HEK293 (cell line): ENCODE measurements at regions not wholly inside any gene's neighbourhood (a gene's known extent, or its start where the extent isn't known, plus 50 kb on each side); places are given as distances from the start of the nearest gene placed in this dataset.

Experiments
- HOXA7 ChIP-seq: sonication (generic); formaldehyde crosslinking; IDR thresholded peaks from 2 replicates; pipeline ENCODE4 v1.8.1; 2022; ENCODE audit warnings: missing genetic modification reagents, borderline replicate concordance
- SETDB1 ChIP-seq: IDR thresholded peaks from one replicate; pipeline ENCODE4 v1.6.1; 2017; ENCODE audit warnings: mild to moderate bottlenecking, low read length, moderate library complexity, mixed read lengths; ENCODE audit not compliant: insufficient read length
- YY1 ChIP-seq: fragments of 450-650 bp; formaldehyde crosslinking; IDR thresholded peaks from 2 replicates; pipeline ENCODE4 v1.5.1; 2018; ENCODE audit warnings: missing biosample characterization, missing genetic modification characterization
- ZNF169 ChIP-seq: fragments of 450-650 bp; formaldehyde crosslinking; IDR thresholded peaks from 2 replicates; pipeline ENCODE4 v1.5.1; 2016; ENCODE audit warnings: missing biosample characterization, missing genetic modification characterization
- ZNF239 ChIP-seq: fragments of 450-650 bp; formaldehyde crosslinking; IDR thresholded peaks from 2 replicates; pipeline ENCODE4 v1.5.1; 2016; ENCODE audit warnings: missing biosample characterization, missing genetic modification characterization
- ZNF292 ChIP-seq: fragments of 450-650 bp; formaldehyde crosslinking; IDR thresholded peaks from 2 replicates; pipeline ENCODE4 v1.5.1; 2016; ENCODE audit warnings: low read depth, missing biosample characterization, missing genetic modification characterization, borderline replicate concordance
- TF ChIP-seq, protein P1 (sequence below): fragments of 450-650 bp; formaldehyde crosslinking; IDR thresholded peaks from 2 replicates; pipeline ENCODE4 v1.5.1; 2016; ENCODE audit warnings: missing biosample characterization, missing genetic modification characterization
- TF ChIP-seq, protein P2 (sequence below): fragments of 450-650 bp; formaldehyde crosslinking; IDR thresholded peaks from 2 replicates; pipeline ENCODE4 v1.5.1; 2016; ENCODE audit warnings: missing biosample characterization, missing genetic modification characterization
- TF ChIP-seq, protein P3 (sequence below): fragments of 450-650 bp; formaldehyde crosslinking; IDR thresholded peaks from 2 replicates; pipeline ENCODE4 v1.5.1; 2017; ENCODE audit warnings: missing biosample characterization, missing genetic modification characterization

DNA sequence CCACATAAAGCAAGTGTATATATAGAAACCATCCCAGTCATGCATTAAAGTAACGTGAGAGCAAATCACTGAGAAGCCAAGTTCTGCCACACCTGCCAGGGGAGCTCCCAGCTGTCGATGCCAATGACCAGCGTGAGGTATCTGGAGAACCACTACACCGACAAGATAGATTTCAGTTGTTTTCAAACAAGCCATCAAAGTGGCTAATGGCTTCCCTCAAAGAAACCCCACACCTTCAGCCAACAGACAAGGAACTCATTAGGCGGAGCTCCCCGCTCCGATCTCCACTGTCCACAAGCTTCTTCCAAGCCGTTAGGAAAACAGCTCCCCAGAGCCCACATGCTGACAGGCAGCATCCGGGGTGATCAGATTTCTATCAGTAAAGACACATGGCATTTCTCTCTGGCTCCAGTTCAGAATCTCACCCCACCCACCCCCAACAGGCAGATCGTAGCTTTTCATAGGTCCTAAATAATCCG lies 54.2 kb upstream of the SPATA12 start:
- TF ChIP-seq ZNF292 (tag by site-specific recombination) (no peak), YY1 (no peak), ZNF169 (no peak), HOXA7 (no peak), SETDB1 (no peak), ZNF239 (no peak)
- TF ChIP-seq, protein P1, sequence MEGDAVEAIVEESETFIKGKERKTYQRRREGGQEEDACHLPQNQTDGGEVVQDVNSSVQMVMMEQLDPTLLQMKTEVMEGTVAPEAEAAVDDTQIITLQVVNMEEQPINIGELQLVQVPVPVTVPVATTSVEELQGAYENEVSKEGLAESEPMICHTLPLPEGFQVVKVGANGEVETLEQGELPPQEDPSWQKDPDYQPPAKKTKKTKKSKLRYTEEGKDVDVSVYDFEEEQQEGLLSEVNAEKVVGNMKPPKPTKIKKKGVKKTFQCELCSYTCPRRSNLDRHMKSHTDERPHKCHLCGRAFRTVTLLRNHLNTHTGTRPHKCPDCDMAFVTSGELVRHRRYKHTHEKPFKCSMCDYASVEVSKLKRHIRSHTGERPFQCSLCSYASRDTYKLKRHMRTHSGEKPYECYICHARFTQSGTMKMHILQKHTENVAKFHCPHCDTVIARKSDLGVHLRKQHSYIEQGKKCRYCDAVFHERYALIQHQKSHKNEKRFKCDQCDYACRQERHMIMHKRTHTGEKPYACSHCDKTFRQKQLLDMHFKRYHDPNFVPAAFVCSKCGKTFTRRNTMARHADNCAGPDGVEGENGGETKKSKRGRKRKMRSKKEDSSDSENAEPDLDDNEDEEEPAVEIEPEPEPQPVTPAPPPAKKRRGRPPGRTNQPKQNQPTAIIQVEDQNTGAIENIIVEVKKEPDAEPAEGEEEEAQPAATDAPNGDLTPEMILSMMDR (tag by site-specific recombination) = no peak
- TF ChIP-seq, protein P2, sequence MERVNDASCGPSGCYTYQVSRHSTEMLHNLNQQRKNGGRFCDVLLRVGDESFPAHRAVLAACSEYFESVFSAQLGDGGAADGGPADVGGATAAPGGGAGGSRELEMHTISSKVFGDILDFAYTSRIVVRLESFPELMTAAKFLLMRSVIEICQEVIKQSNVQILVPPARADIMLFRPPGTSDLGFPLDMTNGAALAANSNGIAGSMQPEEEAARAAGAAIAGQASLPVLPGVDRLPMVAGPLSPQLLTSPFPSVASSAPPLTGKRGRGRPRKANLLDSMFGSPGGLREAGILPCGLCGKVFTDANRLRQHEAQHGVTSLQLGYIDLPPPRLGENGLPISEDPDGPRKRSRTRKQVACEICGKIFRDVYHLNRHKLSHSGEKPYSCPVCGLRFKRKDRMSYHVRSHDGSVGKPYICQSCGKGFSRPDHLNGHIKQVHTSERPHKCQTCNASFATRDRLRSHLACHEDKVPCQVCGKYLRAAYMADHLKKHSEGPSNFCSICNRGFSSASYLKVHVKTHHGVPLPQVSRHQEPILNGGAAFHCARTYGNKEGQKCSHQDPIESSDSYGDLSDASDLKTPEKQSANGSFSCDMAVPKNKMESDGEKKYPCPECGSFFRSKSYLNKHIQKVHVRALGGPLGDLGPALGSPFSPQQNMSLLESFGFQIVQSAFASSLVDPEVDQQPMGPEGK (tag by site-specific recombination) = no peak
- TF ChIP-seq, protein P3, sequence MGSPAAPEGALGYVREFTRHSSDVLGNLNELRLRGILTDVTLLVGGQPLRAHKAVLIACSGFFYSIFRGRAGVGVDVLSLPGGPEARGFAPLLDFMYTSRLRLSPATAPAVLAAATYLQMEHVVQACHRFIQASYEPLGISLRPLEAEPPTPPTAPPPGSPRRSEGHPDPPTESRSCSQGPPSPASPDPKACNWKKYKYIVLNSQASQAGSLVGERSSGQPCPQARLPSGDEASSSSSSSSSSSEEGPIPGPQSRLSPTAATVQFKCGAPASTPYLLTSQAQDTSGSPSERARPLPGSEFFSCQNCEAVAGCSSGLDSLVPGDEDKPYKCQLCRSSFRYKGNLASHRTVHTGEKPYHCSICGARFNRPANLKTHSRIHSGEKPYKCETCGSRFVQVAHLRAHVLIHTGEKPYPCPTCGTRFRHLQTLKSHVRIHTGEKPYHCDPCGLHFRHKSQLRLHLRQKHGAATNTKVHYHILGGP (tag by site-specific recombination) = no peak
